Gastrocnemius medialis (tissue), 4 donors: ENCODE measurements at regions not wholly inside any gene's neighbourhood (a gene's known extent, or its start where the extent isn't known, plus 50 kb on each side); places are given as distances from the start of the nearest gene placed in this dataset.

Source experiments
- ATAC-seq, 2 donors: fragments of 150-250 bp; one replicate each; pipeline ENCODE4 v1.9.1; 2016
- DNase-seq, 2 donors: peaks; one replicate each; pipeline ENCODE4 v3.0.0-alpha.2; 2019
- H3K27ac ChIP-seq, 4 donors: fragments of 200-600 bp; sonication (generic); 1 replicate in 1 of 4; 2 replicates in 3 of 4; pipeline ENCODE4 v1.5.1; 2016 to 2018; ENCODE audit warnings: mild to moderate bottlenecking in 2 of 4, moderate library complexity in 1 of 4
- H3K27me3 ChIP-seq, 3 donors: fragments of 200-600 bp; sonication (generic) in 2 of 3; 1 replicate in 1 of 3; 2 replicates in 2 of 3; pipeline versions ENCODE4 v1.5.1 to v1.6.0; 2016 to 2019; ENCODE audit warnings: mild to moderate bottlenecking in 1 of 3, moderate library complexity in 1 of 3
- H3K36me3 ChIP-seq, 2 donors: fragments of 200-600 bp; sonication (generic) in 1 of 2; one replicate each; pipeline ENCODE4 v1.5.1; 2017 to 2018
- H3K4me1 ChIP-seq, 2 donors: fragments of 200-600 bp; sonication (generic) in 1 of 2; one replicate each; pipeline ENCODE4 v1.5.1; 2016 to 2017; ENCODE audit warnings: mild to moderate bottlenecking in 2 of 2
- H3K4me3 ChIP-seq, 4 donors: fragments of 200-600 bp; sonication (generic) in 3 of 4; 1 replicate in 1 of 4; 2 replicates in 3 of 4; pipeline ENCODE4 v1.5.1; 2016 to 2019; ENCODE audit warnings: mild to moderate bottlenecking in 2 of 4
- H3K9me3 ChIP-seq, 3 donors: fragments of 200-600 bp; sonication (generic) in 2 of 3; 1 replicate in 1 of 3; 2 replicates in 2 of 3; pipeline ENCODE4 v1.5.1; 2016 to 2019
- POLR2A ChIP-seq, 2 donors: fragments of 450-650 bp; IDR thresholded peaks; one replicate each; pipeline ENCODE4 v1.6.1; 2017; ENCODE audit warnings: antibody characterized with exemption in 2 of 2, mild to moderate bottlenecking in 2 of 2, moderate library complexity in 2 of 2
- in situ Hi-C, 4 donors: fragments of 200-750 bp; cut with MboI; loops; one replicate each; pipeline versions ENCODE4 v1.15.0 to v1.8.0; 2017; ENCODE audit warnings: low sequenced_read_pairs in 4 of 4
- intact Hi-C: fragments of 100-400 bp; cut with DNase I; formaldehyde crosslinking; loops from one replicate; pipeline ENCODE4 v1.15.1; 2023; ENCODE audit warnings: low total_unique reads
- TF ChIP-seq, protein P1 (sequence below), 5 experiments: fragments of 450-650 bp in 3 of 5; fragments of 200-600 bp in 2 of 5; sonication (generic) in 2 of 5; IDR thresholded peaks in 4 of 5; conservative IDR thresholded peaks in 1 of 5; 1 replicate in 4 of 5; 2 replicates in 1 of 5; pipeline ENCODE4 v1.5.1; 2016 to 2019; ENCODE audit warnings: antibody characterized with exemption in 5 of 5, mild to moderate bottlenecking in 3 of 5, moderate library complexity in 3 of 5

DNA sequence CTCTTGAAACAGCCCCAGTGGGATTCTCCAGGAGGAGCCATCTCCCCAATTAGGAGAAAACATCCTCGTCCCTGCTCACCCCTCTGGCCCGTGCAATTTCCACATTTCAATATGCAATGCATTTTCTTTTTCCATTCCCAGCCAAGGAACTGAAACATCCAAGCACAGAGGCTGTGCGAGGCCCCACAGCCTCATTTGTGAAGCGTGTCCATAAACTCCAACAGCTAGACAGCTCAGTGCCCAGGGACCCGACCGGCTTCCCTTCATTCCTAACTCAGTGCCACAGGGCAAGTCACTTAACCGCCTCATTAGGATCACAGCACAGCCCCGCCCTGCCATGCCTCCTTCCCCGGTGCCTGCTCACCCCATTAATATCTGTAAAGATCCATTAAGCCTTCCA is 204.2 kb upstream of the IGF1R start:
- no peaks in the 10 kb centered on the region for H3K4me1 ChIP-seq
- in situ Hi-C loops (loop anchor here in 2 of 4 donors (10.0 to 25.0 kb wide), 2 partner anchors 532 to 631 kb away; no protein-coding TSS in a partner anchor), intact Hi-C loops (no loop called here)
- no peak overlapping the region for H3K27ac ChIP-seq
- ATAC-seq (no peak), DNase-seq (no peak)
- no peaks in the 10 kb centered on the region for H3K36me3 ChIP-seq
- TF ChIP-seq, protein P1, sequence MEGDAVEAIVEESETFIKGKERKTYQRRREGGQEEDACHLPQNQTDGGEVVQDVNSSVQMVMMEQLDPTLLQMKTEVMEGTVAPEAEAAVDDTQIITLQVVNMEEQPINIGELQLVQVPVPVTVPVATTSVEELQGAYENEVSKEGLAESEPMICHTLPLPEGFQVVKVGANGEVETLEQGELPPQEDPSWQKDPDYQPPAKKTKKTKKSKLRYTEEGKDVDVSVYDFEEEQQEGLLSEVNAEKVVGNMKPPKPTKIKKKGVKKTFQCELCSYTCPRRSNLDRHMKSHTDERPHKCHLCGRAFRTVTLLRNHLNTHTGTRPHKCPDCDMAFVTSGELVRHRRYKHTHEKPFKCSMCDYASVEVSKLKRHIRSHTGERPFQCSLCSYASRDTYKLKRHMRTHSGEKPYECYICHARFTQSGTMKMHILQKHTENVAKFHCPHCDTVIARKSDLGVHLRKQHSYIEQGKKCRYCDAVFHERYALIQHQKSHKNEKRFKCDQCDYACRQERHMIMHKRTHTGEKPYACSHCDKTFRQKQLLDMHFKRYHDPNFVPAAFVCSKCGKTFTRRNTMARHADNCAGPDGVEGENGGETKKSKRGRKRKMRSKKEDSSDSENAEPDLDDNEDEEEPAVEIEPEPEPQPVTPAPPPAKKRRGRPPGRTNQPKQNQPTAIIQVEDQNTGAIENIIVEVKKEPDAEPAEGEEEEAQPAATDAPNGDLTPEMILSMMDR (IDR thresholded peaks at IDR 0.05 in 4 of 5, conservative IDR thresholded peaks at IDR 0.05 in 1 of 5): no peak
- no peak for TF ChIP-seq POLR2A (IDR thresholded peaks at IDR 0.05)
- no peaks in the 10 kb centered on the region for H3K9me3 ChIP-seq
- H3K27me3 ChIP-seq: peaks cover 0 to 5% (median 0%) of the 10 kb centered on the region in 3 donors
- H3K4me3 ChIP-seq: no peak overlapping the region

DNA sequence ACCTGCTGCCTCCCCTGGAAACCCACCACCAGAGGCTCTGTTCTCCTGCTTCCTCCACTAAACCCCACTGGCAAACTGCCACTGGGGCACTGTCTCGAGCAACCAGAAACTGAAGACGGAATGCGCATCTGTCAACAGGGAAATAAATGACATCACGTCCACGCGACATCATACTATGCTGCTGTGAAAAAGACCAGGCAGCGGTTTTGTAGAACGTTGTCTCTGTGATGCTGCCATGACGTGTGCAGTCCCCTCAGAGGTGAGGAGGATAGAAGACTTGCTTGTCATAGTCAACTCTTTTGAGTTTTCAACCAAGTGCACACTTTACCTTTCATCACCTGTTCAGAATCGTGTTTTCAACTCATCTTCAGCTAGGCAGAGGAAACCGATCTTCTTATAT is 203.0 kb upstream of the IGF1R start:
- TF ChIP-seq, protein P1 (IDR thresholded peaks at IDR 0.05 in 4 of 5, conservative IDR thresholded peaks at IDR 0.05 in 1 of 5): no peak
- TF ChIP-seq POLR2A (IDR thresholded peaks at IDR 0.05): no peak
- in situ Hi-C loops (loop anchor here in 2 of 4 donors (10.0 to 25.0 kb wide), 2 partner anchors 533 to 629 kb away; no protein-coding TSS in a partner anchor), intact Hi-C loops (no loop called here)
- ATAC-seq (no peak), DNase-seq (no peak)
- Histone ChIP-seq H3K4me3 (no peak overlapping the region), H3K36me3 (no peaks in the 10 kb centered on the region), H3K27ac (no peak overlapping the region), H3K27me3 (peaks cover 0 to 5% (median 0%) of the 10 kb centered on the region in 3 donors), H3K4me1 (no peaks in the 10 kb centered on the region), H3K9me3 (no peaks in the 10 kb centered on the region)

DNA sequence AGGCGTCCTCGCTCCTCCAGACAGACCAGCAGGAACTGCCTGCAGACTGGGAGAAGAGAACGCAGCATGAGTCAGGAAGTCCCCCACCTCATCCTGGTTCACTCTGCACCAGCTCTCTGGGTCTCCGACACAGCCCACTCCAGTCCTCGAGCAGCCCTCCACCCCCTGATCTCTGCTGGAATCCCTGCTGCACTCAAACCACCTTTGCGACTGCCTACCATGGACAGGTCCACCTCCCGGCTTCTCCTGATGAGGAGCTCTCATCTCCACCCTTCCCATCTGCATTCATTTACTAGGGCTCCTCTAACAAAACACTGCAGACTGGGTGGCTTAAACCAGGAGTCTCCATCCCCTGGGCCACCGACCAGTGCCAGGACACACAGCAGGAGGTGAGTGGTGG is 202.3 kb upstream of the IGF1R start:
- in situ Hi-C loops (loop anchor here in 2 of 4 donors (10.0 to 25.0 kb wide), 2 partner anchors 534 to 629 kb away; no protein-coding TSS in a partner anchor), intact Hi-C loops (no loop called here)
- no peaks in the 10 kb centered on the region for H3K36me3 ChIP-seq
- ATAC-seq (no peak), DNase-seq (no peak)
- TF ChIP-seq POLR2A (IDR thresholded peaks at IDR 0.05): no peak
- no peak overlapping the region for H3K27ac ChIP-seq
- no peaks in the 10 kb centered on the region for H3K9me3 ChIP-seq
- H3K27me3 ChIP-seq: peaks cover 0 to 5% (median 0%) of the 10 kb centered on the region in 3 donors
- H3K4me3 ChIP-seq: no peak overlapping the region
- no peaks in the 10 kb centered on the region for H3K4me1 ChIP-seq

DNA sequence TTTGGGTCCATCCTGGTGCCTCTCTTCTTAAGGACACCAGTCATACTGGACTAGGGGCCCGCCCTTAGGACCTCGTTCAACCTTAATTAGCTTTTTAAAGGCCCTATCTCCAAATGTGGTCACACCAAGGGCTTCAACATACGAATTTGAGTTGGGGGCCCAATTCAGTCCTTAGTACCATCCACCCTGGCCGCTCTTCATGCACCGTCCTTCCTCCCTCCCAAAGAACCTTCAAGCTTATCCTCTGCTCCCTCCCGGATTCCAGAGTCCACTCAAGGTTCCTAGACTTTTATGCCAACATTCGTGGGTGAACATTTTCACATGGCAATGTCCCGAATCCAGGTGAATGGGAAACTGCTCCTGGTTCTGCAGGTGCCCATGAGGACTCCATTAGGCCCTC is 201.3 kb upstream of the IGF1R start:
- no peaks in the 10 kb centered on the region for H3K36me3 ChIP-seq
- no peaks in the 10 kb centered on the region for H3K4me1 ChIP-seq
- DNase-seq (no peak), ATAC-seq (no peak)
- in situ Hi-C loops (loop anchor here in 2 of 4 donors (10.0 to 25.0 kb wide), 2 partner anchors 535 to 628 kb away; no protein-coding TSS in a partner anchor), intact Hi-C loops (no loop called here)
- H3K27ac ChIP-seq: no peak overlapping the region
- no peak overlapping the region for H3K4me3 ChIP-seq
- peaks cover 0 to 5% (median 0%) of the 10 kb centered on the region in 3 donors for H3K27me3 ChIP-seq
- no peak for TF ChIP-seq POLR2A (IDR thresholded peaks at IDR 0.05)
- TF ChIP-seq, protein P1 (IDR thresholded peaks at IDR 0.05 in 4 of 5, conservative IDR thresholded peaks at IDR 0.05 in 1 of 5): no peak
- H3K9me3 ChIP-seq: no peaks in the 10 kb centered on the region

DNA sequence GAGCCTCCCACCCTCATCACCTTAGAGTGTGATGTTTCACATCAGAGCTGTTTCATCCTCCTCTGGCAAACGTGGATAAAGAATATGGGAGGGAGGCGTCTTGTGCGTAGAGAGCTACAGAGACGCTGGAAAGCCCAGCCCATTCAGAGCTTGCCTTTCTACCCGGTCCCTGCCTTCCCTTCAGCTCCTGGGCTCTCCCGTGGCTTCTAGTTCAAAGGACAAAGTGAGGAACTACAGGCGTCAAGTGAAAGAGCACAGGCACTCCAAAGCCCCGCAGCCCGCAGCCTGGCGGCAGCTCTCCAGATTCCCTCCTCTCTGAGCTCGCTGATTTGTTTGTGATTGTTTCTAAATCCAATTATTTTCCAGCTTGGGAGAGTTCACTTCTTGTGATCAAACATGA is 197.1 kb upstream of the IGF1R start:
- Histone ChIP-seq H3K4me3 (no peak overlapping the region), H3K27ac (no peak overlapping the region), H3K9me3 (no peaks in the 10 kb centered on the region), H3K27me3 (no peaks in the 10 kb centered on the region), H3K4me1 (no peaks in the 10 kb centered on the region), H3K36me3 (no peaks in the 10 kb centered on the region)
- DNase-seq (no peak), ATAC-seq (no peak)
- in situ Hi-C loops (no loop called here), intact Hi-C loops (no loop called here)
- TF ChIP-seq, protein P1 (IDR thresholded peaks at IDR 0.05 in 4 of 5, conservative IDR thresholded peaks at IDR 0.05 in 1 of 5): no peak
- no peak for TF ChIP-seq POLR2A (IDR thresholded peaks at IDR 0.05)
